ENCODE measurements at regions not wholly inside any gene's neighbourhood (a gene's known extent, or its start where the extent isn't known, plus 50 kb on each side); places are given as distances from the start of the nearest gene placed in this dataset.

- no peaks in the 10 kb centered on the region for H3K9me3 ChIP-seq
- no peaks in the 10 kb centered on the region for H3K27me3 ChIP-seq
- ATAC-seq, result no peak
- no peak overlapping the region for H3K27ac ChIP-seq
- H3K4me1 ChIP-seq, result peaks cover 0 to 11% (median 0%) of the 10 kb centered on the region in 3 donors
- H3K36me3 ChIP-seq, result no peaks in the 10 kb centered on the region
- no peak for TF ChIP-seq EP300 (IDR thresholded peaks at IDR 0.05)
- no peak overlapping the region for H3K4me3 ChIP-seq
- 75 to 85% methylated on average over 2 to 3 of the region's 3 CpGs for WGBS, 2 donors (ENCODE audit: low coverage in 1 of 2)
Measured at GRCh38 chr3:22952860-22953259, 250.3 kb upstream of the UBE2E2 start.

GRCh38 chr3:22959593-22959992 lies 243.5 kb upstream of the UBE2E2 start:
- Histone ChIP-seq H3K4me1 (peaks cover 0 to 9% (median 0%) of the 10 kb centered on the region in 3 donors), H3K36me3 (no peaks in the 10 kb centered on the region), H3K27me3 (no peaks in the 10 kb centered on the region), H3K27ac (no peak overlapping the region), H3K9me3 (no peaks in the 10 kb centered on the region), H3K4me3 (no peak overlapping the region)
- no peak for ATAC-seq
- TF ChIP-seq CTCF (IDR thresholded peaks at IDR 0.05), result no peak
- 64 to 79% methylated on average over 3 of the region's 3 CpGs for WGBS, 2 donors (ENCODE audit: low coverage in 1 of 2)

GRCh38 chr3:22960105-22960984 lies 242.8 kb upstream of the UBE2E2 start:
- Histone ChIP-seq H3K36me3 (no peaks in the 10 kb centered on the region), H3K27ac (no peak overlapping the region), H3K9me3 (no peaks in the 10 kb centered on the region), H3K4me3 (peak overlapping the region in 1 of 2 donors; percentile 19), H3K27me3 (no peaks in the 10 kb centered on the region), H3K4me1 (peaks cover 0 to 9% (median 0%) of the 10 kb centered on the region in 3 donors)
- no peak for ATAC-seq
- TF ChIP-seq EP300 (IDR thresholded peaks at IDR 0.05) (no peak), CTCF (IDR thresholded peaks at IDR 0.05) (peak; percentile 76 to 83 (median 77)), POLR2AphosphoS5 (IDR thresholded peaks at IDR 0.05) (no peak), POLR2A (IDR thresholded peaks at IDR 0.05) (no peak)
- 1 to 2% methylated on average over 8 of the region's 8 CpGs for WGBS, 2 donors (ENCODE audit: low coverage in 1 of 2)

GRCh38 chr3:22962244-22962643 lies 240.9 kb upstream of the UBE2E2 start:
- WGBS, 2 donors (ENCODE audit: low coverage in 1 of 2), result 83 to 87% methylated on average over 1 to 3 of the region's 3 CpGs
- no peak overlapping the region for H3K4me3 ChIP-seq
- TF ChIP-seq POLR2A (IDR thresholded peaks at IDR 0.05) (no peak), EP300 (IDR thresholded peaks at IDR 0.05) (no peak)
- no peaks in the 10 kb centered on the region for H3K9me3 ChIP-seq
- no peak for ATAC-seq
- peaks cover 0 to 9% (median 0%) of the 10 kb centered on the region in 3 donors for H3K4me1 ChIP-seq
- H3K27ac ChIP-seq, result no peak overlapping the region
- H3K36me3 ChIP-seq, result no peaks in the 10 kb centered on the region
- no peaks in the 10 kb centered on the region for H3K27me3 ChIP-seq

- Histone ChIP-seq H3K9me3 (no peaks in the 10 kb centered on the region), H3K4me3 (no peak overlapping the region), H3K27me3 (no peaks in the 10 kb centered on the region), H3K4me1 (no peaks in the 10 kb centered on the region), H3K27ac (no peak overlapping the region), H3K36me3 (no peaks in the 10 kb centered on the region)
- no peak for ATAC-seq
- TF ChIP-seq POLR2AphosphoS5 (IDR thresholded peaks at IDR 0.05) (no peak), EP300 (IDR thresholded peaks at IDR 0.05) (no peak), POLR2A (IDR thresholded peaks at IDR 0.05) (no peak)
Measured at GRCh38 chr3:22966349-22966748, 236.8 kb upstream of the UBE2E2 start.

- TF ChIP-seq CTCF (IDR thresholded peaks at IDR 0.05) (no peak), POLR2A (IDR thresholded peaks at IDR 0.05) (no peak), POLR2AphosphoS5 (IDR thresholded peaks at IDR 0.05) (no peak), EP300 (IDR thresholded peaks at IDR 0.05) (no peak)
- H3K4me3 ChIP-seq, result no peak overlapping the region
- no peaks in the 10 kb centered on the region for H3K27me3 ChIP-seq
- H3K36me3 ChIP-seq, result no peaks in the 10 kb centered on the region
- H3K9me3 ChIP-seq, result no peaks in the 10 kb centered on the region
- WGBS, 2 donors (ENCODE audit: low coverage in 1 of 2), result 100% methylated on average over 1 of the region's 1 CpG; no CpG with 5 or more reads in 1 of the 2 donors
- no peak for ATAC-seq
- H3K27ac ChIP-seq, result no peak overlapping the region
- H3K4me1 ChIP-seq, result no peaks in the 10 kb centered on the region
Measured at GRCh38 chr3:22969276-22969675, 233.9 kb upstream of the UBE2E2 start.

Measured in gastroesophageal sphincter (tissue), 4 donors.